ENCODE measurements at regions not wholly inside any gene's neighbourhood (a gene's known extent, or its start where the extent isn't known, plus 50 kb on each side); places are given as distances from the start of the nearest gene placed in this dataset.

GRCh38 chrX:39992300-39992699 lies 105.5 kb downstream of the BCOR start:
- TF ChIP-seq CTCF (IDR thresholded peaks at IDR 0.05) (no peak), POLR2A (IDR thresholded peaks at IDR 0.05) (no peak)
